Gastrocnemius medialis (tissue), 4 donors: ENCODE measurements at regions not wholly inside any gene's neighbourhood (a gene's known extent, or its start where the extent isn't known, plus 50 kb on each side); places are given as distances from the start of the nearest gene placed in this dataset.

ENCODE experiments used
- POLR2A ChIP-seq, 2 donors: fragments of 450-650 bp; IDR thresholded peaks; one replicate each; pipeline ENCODE4 v1.6.1; 2017; ENCODE audit warnings: antibody characterized with exemption in 2 of 2, mild to moderate bottlenecking in 2 of 2, moderate library complexity in 2 of 2
- TF ChIP-seq, protein P1 (sequence below), 5 experiments: fragments of 450-650 bp in 3 of 5; fragments of 200-600 bp in 2 of 5; sonication (generic) in 2 of 5; IDR thresholded peaks in 4 of 5; conservative IDR thresholded peaks in 1 of 5; 1 replicate in 4 of 5; 2 replicates in 1 of 5; pipeline ENCODE4 v1.5.1; 2016 to 2019; ENCODE audit warnings: antibody characterized with exemption in 5 of 5, mild to moderate bottlenecking in 3 of 5, moderate library complexity in 3 of 5

- TF ChIP-seq, protein P1, sequence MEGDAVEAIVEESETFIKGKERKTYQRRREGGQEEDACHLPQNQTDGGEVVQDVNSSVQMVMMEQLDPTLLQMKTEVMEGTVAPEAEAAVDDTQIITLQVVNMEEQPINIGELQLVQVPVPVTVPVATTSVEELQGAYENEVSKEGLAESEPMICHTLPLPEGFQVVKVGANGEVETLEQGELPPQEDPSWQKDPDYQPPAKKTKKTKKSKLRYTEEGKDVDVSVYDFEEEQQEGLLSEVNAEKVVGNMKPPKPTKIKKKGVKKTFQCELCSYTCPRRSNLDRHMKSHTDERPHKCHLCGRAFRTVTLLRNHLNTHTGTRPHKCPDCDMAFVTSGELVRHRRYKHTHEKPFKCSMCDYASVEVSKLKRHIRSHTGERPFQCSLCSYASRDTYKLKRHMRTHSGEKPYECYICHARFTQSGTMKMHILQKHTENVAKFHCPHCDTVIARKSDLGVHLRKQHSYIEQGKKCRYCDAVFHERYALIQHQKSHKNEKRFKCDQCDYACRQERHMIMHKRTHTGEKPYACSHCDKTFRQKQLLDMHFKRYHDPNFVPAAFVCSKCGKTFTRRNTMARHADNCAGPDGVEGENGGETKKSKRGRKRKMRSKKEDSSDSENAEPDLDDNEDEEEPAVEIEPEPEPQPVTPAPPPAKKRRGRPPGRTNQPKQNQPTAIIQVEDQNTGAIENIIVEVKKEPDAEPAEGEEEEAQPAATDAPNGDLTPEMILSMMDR (IDR thresholded peaks at IDR 0.05 in 4 of 5, conservative IDR thresholded peaks at IDR 0.05 in 1 of 5) = no peak
- TF ChIP-seq POLR2A (IDR thresholded peaks at IDR 0.05) = no peak
These were observed 226.2 kb upstream of the IGF1R start for GRCh38 chr15:98422130-98422478.
